ENCODE measurements at regions not wholly inside any gene's neighbourhood (a gene's known extent, or its start where the extent isn't known, plus 50 kb on each side); places are given as distances from the start of the nearest gene placed in this dataset.

DNA sequence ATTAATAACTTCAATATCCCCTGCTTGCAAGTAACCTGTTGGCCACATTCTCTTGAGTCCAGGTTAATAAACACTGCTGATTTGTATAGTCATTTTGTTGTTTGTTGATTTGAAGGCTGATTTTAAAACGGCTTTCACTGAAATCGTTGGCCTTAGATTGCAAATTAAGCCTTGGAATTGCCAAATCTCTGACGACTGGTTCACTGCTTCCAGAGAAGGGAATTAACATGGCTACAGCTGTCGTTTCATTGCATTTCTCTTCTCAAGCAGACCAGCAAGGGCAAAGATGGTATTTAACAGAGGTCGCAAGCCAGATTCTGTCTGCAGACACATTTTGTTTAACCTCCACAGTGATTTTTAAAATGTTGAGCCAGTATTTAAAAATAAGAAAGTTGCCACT, 470.9 kb downstream of the TFAP2A start:
- H3K9ac ChIP-seq (ENCODE audit: low read length in 2 of 2) = no peak overlapping the region
- H3K36me3 ChIP-seq (ENCODE audit: control insufficient read depth in 2 of 2, insufficient read depth in 2 of 2, low read length in 2 of 2) = no peaks in the 10 kb centered on the region
- no peak overlapping the region for H3K4me3 ChIP-seq (ENCODE audit: low read length in 2 of 2)
- no peak overlapping the region for H3K27ac ChIP-seq (ENCODE audit: low read length)
- H3K27me3 ChIP-seq (ENCODE audit: control insufficient read depth in 1 of 2, insufficient read depth in 2 of 2, low read length in 2 of 2) = no peaks in the 10 kb centered on the region
- H3K4me1 ChIP-seq (ENCODE audit: control insufficient read depth, insufficient read depth, low read length) = no peaks in the 10 kb centered on the region
- H3K9me3 ChIP-seq (ENCODE audit: control insufficient read depth in 2 of 2, low read length in 2 of 2) = no peaks in the 10 kb centered on the region

DNA sequence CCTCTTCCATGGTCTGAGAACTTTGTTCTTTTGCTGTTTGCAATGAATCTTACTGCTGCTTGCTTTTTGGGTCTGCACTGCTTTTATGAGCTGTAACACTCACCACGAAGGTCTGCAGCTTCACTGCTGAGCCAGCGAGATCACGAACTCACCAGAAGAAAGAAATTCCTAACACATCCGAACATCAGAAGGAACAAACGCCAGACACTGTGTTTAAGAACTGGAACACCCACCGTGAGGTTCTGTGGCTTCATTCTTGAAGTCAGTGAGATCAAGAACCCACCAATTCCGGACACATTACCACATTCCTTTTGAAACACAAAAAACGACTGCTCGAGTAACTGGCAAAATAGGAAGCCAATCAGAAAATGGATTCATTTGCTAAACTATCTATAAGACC, 471.8 kb downstream of the TFAP2A start:
- no peak overlapping the region for H3K4me3 ChIP-seq (ENCODE audit: low read length in 2 of 2)
- H3K36me3 ChIP-seq (ENCODE audit: control insufficient read depth in 2 of 2, insufficient read depth in 2 of 2, low read length in 2 of 2) = no peaks in the 10 kb centered on the region

GRCh38 chr6:9942131-9942530, 472.7 kb downstream of the TFAP2A start:
- H3K36me3 ChIP-seq (ENCODE audit: control insufficient read depth in 2 of 2, insufficient read depth in 2 of 2, low read length in 2 of 2) = no peaks in the 10 kb centered on the region
- no peaks in the 10 kb centered on the region for H3K9me3 ChIP-seq (ENCODE audit: control insufficient read depth in 2 of 2, low read length in 2 of 2)
- H3K9ac ChIP-seq (ENCODE audit: low read length in 2 of 2) = no peak overlapping the region
- no peaks in the 10 kb centered on the region for H3K4me1 ChIP-seq (ENCODE audit: control insufficient read depth, insufficient read depth, low read length)
- H3K27ac ChIP-seq (ENCODE audit: low read length) = no peak overlapping the region
- H3K4me3 ChIP-seq (ENCODE audit: low read length in 2 of 2) = no peak overlapping the region
- peaks cover 0 to 2% of the 10 kb centered on the region in 2 donors for H3K27me3 ChIP-seq (ENCODE audit: control insufficient read depth in 1 of 2, insufficient read depth in 2 of 2, low read length in 2 of 2)

More for the DNA sequence above, 471.8 kb downstream of the TFAP2A start:
- peaks cover 0 to 2% of the 10 kb centered on the region in 2 donors for H3K27me3 ChIP-seq (ENCODE audit: control insufficient read depth in 1 of 2, insufficient read depth in 2 of 2, low read length in 2 of 2)
- no peak overlapping the region for H3K27ac ChIP-seq (ENCODE audit: low read length)
- no peaks in the 10 kb centered on the region for H3K9me3 ChIP-seq (ENCODE audit: control insufficient read depth in 2 of 2, low read length in 2 of 2)
- no peak overlapping the region for H3K9ac ChIP-seq (ENCODE audit: low read length in 2 of 2)
- H3K4me1 ChIP-seq (ENCODE audit: control insufficient read depth, insufficient read depth, low read length) = no peaks in the 10 kb centered on the region

DNA sequence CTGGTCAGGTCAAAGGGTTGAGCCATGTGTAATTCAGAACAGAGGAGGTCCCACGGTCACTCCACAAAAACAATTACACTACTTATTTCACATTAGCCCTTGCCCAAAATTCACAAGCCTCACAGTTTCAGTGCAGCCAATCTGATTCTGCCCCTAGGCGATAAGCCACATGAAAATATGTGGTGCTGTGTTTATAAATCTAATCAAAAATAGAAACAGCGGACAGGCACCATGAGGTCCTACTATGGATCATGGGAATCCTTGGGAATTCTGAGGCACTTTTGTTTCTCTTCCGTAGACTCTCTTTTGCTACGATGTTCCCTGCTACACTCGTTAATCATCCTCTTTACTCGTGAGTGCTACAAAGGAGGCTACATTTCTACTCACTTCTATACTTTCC, 476.1 kb downstream of the TFAP2A start:
- no peak overlapping the region for H3K9ac ChIP-seq (ENCODE audit: low read length in 2 of 2)
- H3K36me3 ChIP-seq (ENCODE audit: control insufficient read depth in 2 of 2, insufficient read depth in 2 of 2, low read length in 2 of 2) = no peaks in the 10 kb centered on the region
- no peak overlapping the region for H3K27ac ChIP-seq (ENCODE audit: low read length)
- no peaks in the 10 kb centered on the region for H3K9me3 ChIP-seq (ENCODE audit: control insufficient read depth in 2 of 2, low read length in 2 of 2)
- H3K4me1 ChIP-seq (ENCODE audit: control insufficient read depth, insufficient read depth, low read length) = no peaks in the 10 kb centered on the region
- peaks cover 0 to 2% of the 10 kb centered on the region in 2 donors for H3K27me3 ChIP-seq (ENCODE audit: control insufficient read depth in 1 of 2, insufficient read depth in 2 of 2, low read length in 2 of 2)
- no peak overlapping the region for H3K4me3 ChIP-seq (ENCODE audit: low read length in 2 of 2)

- Histone ChIP-seq H3K4me1 (ENCODE audit: control insufficient read depth, insufficient read depth, low read length) (no peaks in the 10 kb centered on the region), H3K36me3 (ENCODE audit: control insufficient read depth in 2 of 2, insufficient read depth in 2 of 2, low read length in 2 of 2) (no peaks in the 10 kb centered on the region), H3K4me3 (ENCODE audit: low read length in 2 of 2) (no peak overlapping the region), H3K27me3 (ENCODE audit: control insufficient read depth in 1 of 2, insufficient read depth in 2 of 2, low read length in 2 of 2) (peaks cover 0 to 2% of the 10 kb centered on the region in 2 donors), H3K9me3 (ENCODE audit: control insufficient read depth in 2 of 2, low read length in 2 of 2) (no peaks in the 10 kb centered on the region), H3K27ac (ENCODE audit: low read length) (no peak overlapping the region), H3K9ac (ENCODE audit: low read length in 2 of 2) (no peak overlapping the region)
Observed at GRCh38 chr6:9937031-9937763, 477.7 kb downstream of the TFAP2A start.

DNA sequence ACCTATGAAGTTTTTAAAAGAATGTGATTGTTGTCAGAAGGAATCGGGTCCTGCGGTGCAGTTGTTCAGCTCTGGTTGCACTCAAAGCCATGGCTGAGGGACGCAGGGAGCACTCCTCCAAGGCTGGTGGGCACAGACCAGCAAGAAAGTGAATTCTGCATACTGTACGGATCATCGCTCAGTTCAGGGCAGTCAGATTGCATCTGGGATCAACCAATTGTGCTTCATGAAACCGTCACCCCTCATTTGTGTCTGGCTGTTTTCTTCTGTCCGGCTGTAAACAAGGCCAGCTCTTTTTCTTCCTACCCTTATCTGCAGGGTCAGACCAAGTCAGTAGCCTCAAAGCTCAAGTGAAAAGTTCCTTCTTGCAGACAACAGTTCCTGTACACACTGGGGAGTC, 478.3 kb downstream of the TFAP2A start:
- H3K36me3 ChIP-seq (ENCODE audit: control insufficient read depth in 2 of 2, insufficient read depth in 2 of 2, low read length in 2 of 2) = no peaks in the 10 kb centered on the region
- H3K4me1 ChIP-seq (ENCODE audit: control insufficient read depth, insufficient read depth, low read length) = no peaks in the 10 kb centered on the region
- H3K4me3 ChIP-seq (ENCODE audit: low read length in 2 of 2) = no peak overlapping the region
- H3K27ac ChIP-seq (ENCODE audit: low read length) = no peak overlapping the region
- no peaks in the 10 kb centered on the region for H3K9me3 ChIP-seq (ENCODE audit: control insufficient read depth in 2 of 2, low read length in 2 of 2)
- H3K9ac ChIP-seq (ENCODE audit: low read length in 2 of 2) = no peak overlapping the region
- H3K27me3 ChIP-seq (ENCODE audit: control insufficient read depth in 1 of 2, insufficient read depth in 2 of 2, low read length in 2 of 2) = peaks cover 0 to 2% of the 10 kb centered on the region in 2 donors

- Histone ChIP-seq H3K9me3 (ENCODE audit: control insufficient read depth in 2 of 2, low read length in 2 of 2) (no peaks in the 10 kb centered on the region), H3K9ac (ENCODE audit: low read length in 2 of 2) (no peak overlapping the region), H3K4me3 (ENCODE audit: low read length in 2 of 2) (no peak overlapping the region), H3K36me3 (ENCODE audit: control insufficient read depth in 2 of 2, insufficient read depth in 2 of 2, low read length in 2 of 2) (no peaks in the 10 kb centered on the region), H3K4me1 (ENCODE audit: control insufficient read depth, insufficient read depth, low read length) (no peaks in the 10 kb centered on the region), H3K27ac (ENCODE audit: low read length) (no peak overlapping the region), H3K27me3 (ENCODE audit: control insufficient read depth in 1 of 2, insufficient read depth in 2 of 2, low read length in 2 of 2) (peaks cover 0 to under 1% of the 10 kb centered on the region in 2 donors)
Observed at GRCh38 chr6:9933677-9934076, 481.2 kb downstream of the TFAP2A start.

- Histone ChIP-seq H3K36me3 (ENCODE audit: control insufficient read depth in 2 of 2, insufficient read depth in 2 of 2, low read length in 2 of 2) (no peaks in the 10 kb centered on the region), H3K4me3 (ENCODE audit: low read length in 2 of 2) (no peak overlapping the region), H3K27me3 (ENCODE audit: control insufficient read depth in 1 of 2, insufficient read depth in 2 of 2, low read length in 2 of 2) (no peaks in the 10 kb centered on the region), H3K4me1 (ENCODE audit: control insufficient read depth, insufficient read depth, low read length) (no peaks in the 10 kb centered on the region), H3K9me3 (ENCODE audit: control insufficient read depth in 2 of 2, low read length in 2 of 2) (no peaks in the 10 kb centered on the region), H3K27ac (ENCODE audit: low read length) (no peak overlapping the region), H3K9ac (ENCODE audit: low read length in 2 of 2) (no peak overlapping the region)
Observed at GRCh38 chr6:9927275-9927674, 487.6 kb downstream of the TFAP2A start.

DNA sequence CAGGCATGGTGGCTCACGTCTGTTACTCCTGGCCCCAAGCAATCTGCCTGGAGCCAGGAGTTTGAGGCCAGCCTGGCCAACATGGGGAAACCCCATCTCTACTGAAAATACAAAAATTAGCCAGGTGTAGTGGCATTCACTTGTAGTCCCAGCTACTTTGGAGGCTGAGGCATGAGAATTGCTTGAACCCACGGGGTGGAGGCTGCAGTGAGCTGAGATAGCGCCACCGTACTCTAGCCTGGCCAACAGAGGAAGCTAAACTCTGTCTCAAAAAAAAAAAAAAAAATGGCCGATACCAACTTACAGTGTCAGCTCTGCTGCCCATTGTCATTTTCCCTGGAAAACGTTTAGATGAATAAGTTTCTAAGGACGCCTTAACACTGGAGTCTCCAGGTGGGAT, 489.9 kb downstream of the TFAP2A start:
- H3K9ac ChIP-seq (ENCODE audit: low read length in 2 of 2) = no peak overlapping the region
- no peaks in the 10 kb centered on the region for H3K27me3 ChIP-seq (ENCODE audit: control insufficient read depth in 1 of 2, insufficient read depth in 2 of 2, low read length in 2 of 2)
- no peaks in the 10 kb centered on the region for H3K4me1 ChIP-seq (ENCODE audit: control insufficient read depth, insufficient read depth, low read length)
- H3K36me3 ChIP-seq (ENCODE audit: control insufficient read depth in 2 of 2, insufficient read depth in 2 of 2, low read length in 2 of 2) = no peaks in the 10 kb centered on the region
- H3K9me3 ChIP-seq (ENCODE audit: control insufficient read depth in 2 of 2, low read length in 2 of 2) = no peaks in the 10 kb centered on the region
- no peak overlapping the region for H3K27ac ChIP-seq (ENCODE audit: low read length)
- no peak overlapping the region for H3K4me3 ChIP-seq (ENCODE audit: low read length in 2 of 2)

GRCh38 chr6:9921366-9921765, 493.5 kb downstream of the TFAP2A start:
- H3K27me3 ChIP-seq (ENCODE audit: control insufficient read depth in 1 of 2, insufficient read depth in 2 of 2, low read length in 2 of 2) = no peaks in the 10 kb centered on the region
- H3K9ac ChIP-seq (ENCODE audit: low read length in 2 of 2) = no peak overlapping the region
- H3K36me3 ChIP-seq (ENCODE audit: control insufficient read depth in 2 of 2, insufficient read depth in 2 of 2, low read length in 2 of 2) = no peaks in the 10 kb centered on the region
- no peaks in the 10 kb centered on the region for H3K9me3 ChIP-seq (ENCODE audit: control insufficient read depth in 2 of 2, low read length in 2 of 2)
- H3K27ac ChIP-seq (ENCODE audit: low read length) = no peak overlapping the region
- H3K4me1 ChIP-seq (ENCODE audit: control insufficient read depth, insufficient read depth, low read length) = no peaks in the 10 kb centered on the region
- H3K4me3 ChIP-seq (ENCODE audit: low read length in 2 of 2) = no peak overlapping the region

DNA sequence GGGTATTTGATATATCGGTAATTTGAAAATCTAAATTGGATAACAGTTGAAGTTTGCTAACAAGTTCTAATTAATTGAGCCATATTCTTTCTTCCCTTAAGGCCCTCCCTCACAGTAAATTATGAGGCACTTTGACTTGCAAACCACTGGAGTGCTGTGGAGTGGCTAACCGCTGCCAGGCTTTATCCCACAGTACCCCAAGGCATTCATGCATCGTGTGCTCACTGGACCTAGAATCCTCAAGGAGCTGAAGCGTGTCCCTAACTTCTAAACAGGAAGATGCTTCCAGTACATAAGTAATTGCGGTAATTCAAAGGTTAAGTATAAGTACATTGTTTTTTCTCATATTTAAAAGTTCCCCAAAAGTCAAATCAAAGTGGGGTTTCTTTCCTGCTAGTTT, 499.9 kb downstream of the TFAP2A start:
- H3K9me3 ChIP-seq (ENCODE audit: control insufficient read depth in 2 of 2, low read length in 2 of 2) = no peaks in the 10 kb centered on the region
- H3K36me3 ChIP-seq (ENCODE audit: control insufficient read depth in 2 of 2, insufficient read depth in 2 of 2, low read length in 2 of 2) = no peaks in the 10 kb centered on the region
- H3K4me3 ChIP-seq (ENCODE audit: low read length in 2 of 2) = no peak overlapping the region
- no peaks in the 10 kb centered on the region for H3K27me3 ChIP-seq (ENCODE audit: control insufficient read depth in 1 of 2, insufficient read depth in 2 of 2, low read length in 2 of 2)
- H3K9ac ChIP-seq (ENCODE audit: low read length in 2 of 2) = no peak overlapping the region
- no peaks in the 10 kb centered on the region for H3K4me1 ChIP-seq (ENCODE audit: control insufficient read depth, insufficient read depth, low read length)
- no peak overlapping the region for H3K27ac ChIP-seq (ENCODE audit: low read length)

Data from stomach smooth muscle (tissue), 2 donors.